GM18867 (cell line): ENCODE measurements at regions not wholly inside any gene's neighbourhood (a gene's known extent, or its start where the extent isn't known, plus 50 kb on each side); places are given as distances from the start of the nearest gene placed in this dataset.

ENCODE experiments used
- ATAC-seq: cut with Tn5 transposase; IDR thresholded peaks from one replicate; pipeline ENCODE4 v1.9.1; 2021; ENCODE audit warnings: mild to moderate bottlenecking, moderate library complexity; ENCODE audit not compliant: unreplicated experiment

DNA sequence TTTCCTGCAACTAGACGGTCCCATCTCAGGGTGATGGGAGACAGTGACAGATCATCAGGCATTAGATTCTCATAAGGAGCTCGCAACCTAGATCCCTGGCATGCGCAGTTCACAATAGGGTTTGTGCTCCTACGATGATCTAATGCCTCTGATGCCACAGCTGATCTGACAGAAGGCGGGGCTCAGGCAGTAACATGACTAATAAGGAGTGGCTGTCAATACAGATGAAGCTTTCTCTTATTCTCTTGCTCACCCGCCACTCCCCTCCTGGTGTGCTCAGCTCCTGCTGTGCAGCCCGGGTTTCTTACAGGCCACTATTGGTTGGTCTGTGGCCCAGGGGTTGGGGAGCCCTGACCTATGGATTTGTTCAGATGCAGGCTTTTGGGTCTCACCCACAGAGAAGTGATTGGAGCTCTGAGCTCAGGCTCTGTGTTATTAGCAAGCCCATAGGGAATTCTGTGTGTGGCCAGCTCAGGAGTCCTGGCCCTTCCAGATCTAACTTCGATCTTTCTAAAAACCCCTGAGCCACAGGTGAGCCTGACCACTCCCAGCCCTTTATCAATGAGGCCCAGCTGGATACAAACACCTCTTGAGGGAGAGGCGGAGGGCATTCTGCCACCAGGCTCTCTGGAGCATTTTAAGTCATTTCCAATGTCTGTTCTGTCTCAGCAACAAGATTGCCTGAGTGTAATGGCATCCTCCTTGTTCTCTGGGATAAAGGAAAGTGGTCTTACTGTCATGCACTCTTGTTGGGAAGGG is 351.8 kb downstream of the BUD13 start:
- ATAC-seq: no peak

DNA sequence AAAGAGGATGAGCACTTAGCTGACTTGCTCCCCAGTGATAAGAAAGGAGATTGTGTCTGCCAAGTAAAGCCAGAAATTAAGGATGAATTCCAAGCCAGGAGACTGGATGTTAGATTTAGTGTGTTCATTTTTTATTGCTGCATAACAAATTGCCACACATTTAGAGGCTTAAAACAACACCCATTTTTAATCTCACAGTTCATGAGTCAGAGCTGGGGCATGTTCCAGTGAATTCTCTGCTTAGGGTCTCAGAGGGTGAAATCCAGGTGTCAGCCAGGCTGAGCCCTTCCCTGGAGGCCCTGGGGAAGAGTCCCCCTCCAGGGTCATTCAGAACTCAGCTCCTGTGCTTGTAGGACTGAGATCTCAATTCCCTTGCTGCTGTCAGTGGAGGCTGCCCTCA is 352.8 kb downstream of the BUD13 start:
- no peak for ATAC-seq

DNA sequence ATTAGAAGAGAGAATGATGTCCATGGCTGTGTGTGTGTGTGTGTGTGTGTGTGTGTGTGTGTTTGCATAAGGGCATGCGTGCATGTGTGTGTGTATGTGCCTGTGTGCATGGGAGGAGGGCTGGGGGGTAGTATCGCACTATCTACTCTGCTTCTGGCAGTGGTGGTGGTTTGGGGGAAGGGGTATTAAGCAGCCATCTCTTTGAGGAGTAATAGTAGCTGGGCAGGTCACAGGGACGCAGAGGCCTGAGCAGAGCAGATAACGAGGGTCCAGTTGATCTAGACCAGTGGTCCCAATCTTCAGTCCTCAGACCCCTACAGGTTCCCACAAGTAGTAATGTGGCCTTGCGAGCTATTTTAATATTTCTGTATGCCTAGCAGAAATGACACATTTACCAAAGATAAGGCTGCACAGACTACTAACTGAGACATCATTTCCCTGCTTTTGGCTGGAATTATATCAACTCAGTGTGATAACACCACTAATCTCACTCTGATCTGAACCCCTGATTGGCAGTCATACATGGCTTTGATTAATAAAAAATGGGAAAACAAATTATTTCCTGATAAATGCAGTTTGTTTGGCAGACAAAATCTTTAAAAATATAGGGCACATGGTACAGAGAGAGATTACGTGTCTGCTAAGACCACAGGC is 354.3 kb downstream of the BUD13 start:
- ATAC-seq: no peak

DNA sequence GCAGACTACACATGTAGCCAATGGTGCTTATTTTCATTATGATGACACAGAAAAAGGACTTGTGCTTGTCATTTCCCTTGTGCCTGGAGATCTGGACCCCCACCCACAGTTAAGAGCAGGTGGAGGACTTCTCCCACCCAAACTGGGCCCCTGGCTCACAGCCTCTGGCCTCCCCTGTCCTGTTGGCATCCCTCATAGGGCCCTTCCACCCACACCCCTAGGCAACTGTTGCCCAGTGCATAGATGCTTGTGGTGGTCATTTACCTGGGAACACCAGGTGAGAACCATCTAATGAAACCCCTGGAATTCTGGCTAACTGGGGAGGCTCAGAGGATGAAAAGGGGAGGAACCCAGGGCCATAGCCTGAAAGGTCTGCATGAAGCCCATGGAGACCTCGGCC is 355.9 kb downstream of the BUD13 start:
- ATAC-seq: no peak

DNA sequence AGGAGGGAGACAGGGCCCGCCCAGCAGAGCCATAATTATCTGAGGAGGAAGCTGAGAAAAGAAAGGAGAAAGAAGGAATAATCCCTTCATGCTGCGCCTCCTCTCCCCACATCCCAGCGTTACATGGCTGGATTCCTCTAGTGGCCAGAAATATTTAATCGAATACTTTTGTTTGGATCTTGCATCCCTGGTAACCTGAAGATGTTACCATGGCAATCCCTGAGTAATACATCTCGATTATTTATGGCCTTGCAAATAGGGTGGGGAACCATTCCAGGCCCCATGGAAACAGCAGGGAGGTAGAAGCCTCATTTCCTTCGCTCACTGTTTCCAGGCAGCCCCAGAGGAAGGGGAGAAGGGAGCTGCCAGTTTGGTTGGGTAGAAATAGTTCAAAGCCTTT is 357.7 kb downstream of the BUD13 start:
- no peak for ATAC-seq

DNA sequence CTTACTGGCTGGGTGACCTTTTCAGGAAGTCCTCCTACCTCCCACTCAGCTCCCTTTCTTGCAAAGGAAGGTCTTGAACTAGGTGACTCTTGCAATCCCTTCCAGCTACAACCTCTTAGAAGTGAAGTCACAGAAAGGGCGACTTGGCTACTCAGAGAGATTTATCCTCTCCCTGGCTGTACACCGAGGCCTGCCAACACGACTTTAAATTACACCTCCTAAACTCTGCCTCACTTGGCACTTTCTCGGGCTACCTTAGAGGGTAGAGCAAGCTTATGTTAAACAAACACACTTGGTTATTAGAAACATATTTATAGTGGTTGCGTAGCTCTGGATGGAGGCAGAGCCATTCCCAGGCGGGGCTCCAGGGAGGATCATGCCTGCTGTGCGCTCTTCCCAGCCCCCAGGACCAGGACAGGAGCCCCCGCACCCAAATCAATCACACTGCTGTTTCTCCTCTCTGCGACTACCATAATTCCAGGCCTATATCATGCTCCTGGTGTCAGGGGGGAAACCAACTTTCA is 358.4 kb downstream of the BUD13 start:
- no peak for ATAC-seq

DNA sequence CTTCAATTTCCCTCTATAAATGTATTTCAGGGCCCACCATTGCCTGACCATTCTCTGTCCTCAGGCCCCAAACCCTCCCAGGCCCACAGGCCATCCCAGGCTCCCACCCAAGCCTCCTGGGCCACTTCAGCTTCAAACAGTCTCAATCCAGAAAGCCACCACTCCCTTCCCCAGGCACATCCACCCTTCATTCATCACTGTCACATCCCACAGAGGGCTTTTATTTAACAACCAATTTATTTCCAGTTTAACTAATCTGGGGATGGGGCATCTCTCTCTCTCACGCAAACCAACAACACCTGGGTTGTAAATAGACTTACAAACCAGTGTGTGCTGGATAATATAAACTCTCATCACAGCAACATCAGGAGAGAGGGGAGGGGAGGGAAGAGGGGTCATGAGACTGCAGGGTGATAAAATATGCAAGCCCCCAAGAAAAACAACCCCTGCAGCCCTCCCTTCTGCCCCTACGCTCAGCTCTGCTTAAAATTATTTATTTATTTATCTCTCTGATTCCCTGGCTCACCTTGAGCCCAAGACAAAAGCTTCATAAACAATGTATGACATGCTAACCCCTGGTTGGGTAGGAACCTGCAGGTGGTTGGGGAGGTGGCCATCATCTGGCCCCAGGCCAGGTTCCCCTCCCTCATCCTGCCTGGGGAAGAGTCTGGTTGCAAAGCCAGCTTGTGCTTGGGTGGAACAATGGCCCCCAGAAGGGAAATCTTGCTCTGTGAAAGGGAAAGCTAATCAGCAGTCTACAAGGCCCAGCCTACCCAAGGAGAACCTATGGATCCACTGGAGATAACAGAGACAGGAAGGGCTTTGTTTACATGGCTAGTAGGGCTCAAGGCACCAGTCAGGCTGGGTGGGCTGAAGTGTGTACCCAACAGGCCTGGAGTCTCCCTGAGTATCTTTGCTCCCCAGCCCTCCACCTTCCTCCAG is 359.2 kb downstream of the BUD13 start:
- ATAC-seq: no peak

DNA sequence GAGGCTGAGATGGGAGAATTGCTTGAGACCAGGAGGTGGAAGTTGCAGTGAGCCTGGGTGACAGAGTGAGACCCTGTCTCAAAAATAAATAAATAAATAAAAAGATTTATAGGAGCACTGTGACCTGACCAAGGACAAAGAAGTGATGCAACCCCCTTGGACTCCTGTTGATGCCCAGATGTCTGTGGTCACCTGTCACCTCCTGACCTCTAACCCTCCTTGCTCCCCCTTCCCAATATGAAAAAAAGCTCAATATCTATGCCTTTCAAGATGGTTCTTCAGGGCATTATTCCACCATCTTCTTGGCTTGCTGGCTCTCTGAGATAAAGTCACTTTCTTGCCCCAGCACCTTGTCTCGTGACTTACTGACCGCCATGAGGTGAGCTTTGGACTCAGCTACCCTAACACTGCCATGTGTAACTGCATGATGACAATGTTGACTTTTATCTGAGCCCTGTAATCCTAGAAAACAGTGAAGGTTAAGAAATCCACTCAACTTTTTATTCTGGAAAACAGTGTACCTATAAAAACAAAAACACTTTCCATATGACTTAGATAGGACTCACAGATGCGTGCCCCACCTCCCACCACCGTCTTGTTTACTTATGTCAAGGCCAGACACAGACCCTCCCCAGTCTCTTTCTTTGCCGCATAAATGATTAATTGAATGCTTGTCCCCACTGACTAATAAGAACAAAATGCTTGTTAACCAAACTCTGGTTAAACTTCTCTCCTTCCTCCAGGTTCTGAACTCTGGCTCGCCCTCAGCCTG is 360.5 kb downstream of the BUD13 start:
- no peak for ATAC-seq

DNA sequence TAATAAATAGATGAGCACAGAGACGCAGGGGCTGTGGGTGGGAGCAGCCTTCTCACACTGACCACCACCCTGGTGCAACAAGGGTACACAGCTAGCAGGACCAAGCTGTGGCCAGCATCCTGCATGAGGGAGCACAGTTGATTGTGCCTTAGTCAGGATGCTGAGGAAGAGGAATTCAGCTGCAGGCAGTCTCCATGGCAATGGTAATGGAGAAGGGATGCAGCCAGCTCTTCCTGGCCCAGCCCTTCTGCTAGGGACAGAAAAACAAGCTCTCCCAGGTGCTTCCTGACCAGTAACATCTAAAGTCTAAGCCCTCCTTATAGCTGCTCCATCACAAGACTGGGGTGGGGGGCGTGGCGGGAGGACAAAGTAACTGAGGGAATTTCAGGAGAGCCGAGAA is 363.5 kb downstream of the BUD13 start:
- no peak for ATAC-seq

DNA sequence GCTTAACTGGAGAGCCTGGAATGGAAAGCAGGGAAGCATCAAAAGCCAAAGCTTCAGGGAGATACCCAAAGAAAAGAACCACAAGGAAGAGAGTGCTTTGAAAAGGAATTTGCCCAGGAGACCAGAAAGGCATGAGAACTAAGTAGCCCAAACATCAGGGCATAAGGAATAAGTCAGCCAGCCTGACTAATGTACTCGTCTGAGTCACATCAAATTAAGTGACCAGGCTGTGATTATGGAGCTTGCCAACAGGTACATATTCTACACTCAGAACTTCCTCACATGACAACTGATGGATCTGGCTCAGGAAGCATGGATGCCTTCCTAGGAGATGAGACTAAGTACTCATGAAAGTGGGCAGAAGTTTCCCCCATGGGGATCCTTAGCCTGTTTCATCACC is 366.7 kb downstream of the BUD13 start:
- ATAC-seq: no peak

DNA sequence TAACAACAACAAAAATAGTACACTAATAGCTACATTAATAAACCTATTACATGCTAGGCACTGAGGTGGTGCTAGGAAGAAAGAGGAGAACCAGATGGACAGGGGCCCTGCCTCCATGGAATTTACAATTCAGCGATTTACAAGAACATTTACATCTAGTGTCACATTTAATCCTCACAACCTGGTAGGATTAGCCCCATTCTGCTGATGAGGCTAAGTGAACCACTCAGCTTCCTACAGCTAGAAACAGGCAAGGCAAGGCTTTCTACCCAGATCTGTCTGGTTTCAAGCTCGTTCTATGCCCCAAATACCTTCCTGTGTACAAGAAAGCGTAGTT is 368.4 kb downstream of the BUD13 start:
- ATAC-seq: no peak

DNA sequence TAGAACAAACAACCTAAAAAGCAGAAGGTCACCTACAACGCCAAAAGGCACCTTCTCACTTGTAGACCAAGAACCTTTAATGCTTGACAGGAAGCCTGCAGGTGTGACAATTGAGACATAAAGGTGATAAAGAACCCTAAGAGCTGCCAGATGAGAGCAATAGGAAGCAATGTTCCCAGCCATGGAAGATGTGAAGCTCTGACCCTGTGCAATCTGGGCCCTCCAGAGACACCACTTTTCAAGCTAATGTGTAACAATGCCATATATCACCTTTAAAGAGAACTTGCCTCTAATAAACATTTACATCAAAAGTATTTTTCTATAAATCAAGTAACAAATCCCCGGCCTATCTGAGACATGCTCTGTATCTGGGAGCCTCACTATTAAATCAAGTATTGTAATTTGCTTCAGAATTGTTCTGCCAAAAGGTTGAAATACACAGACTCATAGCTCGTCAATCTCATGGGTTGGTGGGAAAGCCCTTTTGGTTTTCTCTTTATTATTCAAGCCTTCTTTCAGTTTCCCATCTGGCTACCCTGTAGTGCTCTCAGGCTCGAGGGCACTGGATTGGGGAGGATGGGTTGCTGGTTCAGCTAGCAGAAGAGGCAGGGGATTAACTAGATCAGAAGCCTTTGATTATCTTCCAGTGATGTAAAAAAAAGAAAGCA is 368.9 kb downstream of the BUD13 start:
- no peak for ATAC-seq

DNA sequence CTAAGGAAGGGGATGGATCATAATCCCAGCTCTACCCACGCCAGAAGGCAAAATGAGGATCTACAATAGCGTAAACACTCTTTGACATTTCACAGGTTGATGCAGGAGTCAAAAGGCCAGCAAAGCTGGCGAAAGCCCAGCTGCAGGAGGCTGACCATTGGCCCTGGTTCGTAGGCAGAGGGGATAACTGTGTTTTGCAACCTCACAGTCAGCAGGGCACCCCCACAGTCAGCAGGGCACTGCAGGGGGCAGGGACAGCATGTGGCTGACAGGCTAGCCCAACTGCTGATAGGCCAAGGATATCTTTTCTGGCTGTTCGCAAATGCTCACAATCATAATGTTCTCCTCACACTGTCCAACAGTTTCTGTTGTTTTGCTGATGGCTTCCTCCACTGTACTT is 372.7 kb downstream of the BUD13 start:
- no peak for ATAC-seq

DNA sequence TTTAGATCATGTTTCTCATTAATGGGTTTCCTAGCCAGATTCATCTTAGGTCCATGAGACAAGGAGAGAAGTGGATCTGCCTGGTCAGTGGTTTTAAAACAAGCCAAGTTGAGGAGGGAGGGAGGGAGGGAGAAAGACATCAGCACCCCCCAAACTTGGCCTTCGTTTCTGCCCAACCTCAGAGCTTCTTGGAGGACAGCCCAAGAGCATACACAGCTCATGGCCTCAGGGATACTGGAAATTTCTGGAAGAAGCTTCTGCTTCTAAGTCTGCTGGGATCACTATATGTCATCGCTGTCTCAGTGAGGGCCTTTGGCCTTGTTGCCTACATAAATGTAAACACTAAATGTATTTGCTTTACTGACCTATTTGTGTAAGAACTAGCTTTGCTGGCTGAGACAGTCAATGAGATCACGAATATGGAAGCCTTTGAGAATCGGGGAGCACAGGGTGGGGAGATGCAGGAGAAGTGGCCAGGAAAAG is 375.1 kb downstream of the BUD13 start:
- ATAC-seq: no peak

DNA sequence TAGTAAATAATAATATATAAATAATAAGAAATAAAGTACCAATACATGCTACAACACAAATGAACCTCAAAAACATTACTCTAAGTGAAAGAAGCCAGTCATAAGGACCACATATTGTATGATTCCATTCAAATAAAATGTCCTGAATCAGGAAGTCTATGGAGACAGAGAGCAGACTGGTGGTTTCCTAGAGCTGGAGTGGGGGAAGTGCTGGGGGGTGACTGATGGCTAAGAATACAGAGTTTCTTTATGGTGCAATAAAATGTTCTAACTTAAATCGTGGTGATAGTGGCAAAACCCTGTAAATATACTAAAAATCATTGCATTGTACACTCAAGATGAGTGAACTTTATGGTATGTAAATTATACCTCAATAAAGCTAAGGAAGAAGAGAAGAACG is 376.5 kb downstream of the BUD13 start:
- ATAC-seq: no peak

DNA sequence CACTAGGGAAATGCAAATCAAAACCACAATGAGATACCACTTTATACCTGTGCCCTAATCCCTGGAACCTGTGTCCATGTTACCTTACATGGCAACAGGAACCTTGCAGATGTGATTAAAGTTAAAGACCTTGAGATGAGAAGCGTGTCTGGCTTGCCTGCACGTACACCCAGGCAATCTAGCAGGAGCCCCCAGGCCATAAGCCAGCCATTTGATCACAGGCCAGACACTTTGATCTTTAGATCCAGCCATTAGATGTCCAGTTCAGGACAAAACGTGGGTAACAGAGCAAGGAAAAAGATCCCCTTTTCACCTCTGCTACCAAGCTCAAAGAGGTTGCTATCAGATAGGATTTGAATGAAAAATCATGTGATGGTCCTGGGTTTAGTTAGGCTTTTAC is 378.8 kb downstream of the BUD13 start:
- ATAC-seq: no peak

DNA sequence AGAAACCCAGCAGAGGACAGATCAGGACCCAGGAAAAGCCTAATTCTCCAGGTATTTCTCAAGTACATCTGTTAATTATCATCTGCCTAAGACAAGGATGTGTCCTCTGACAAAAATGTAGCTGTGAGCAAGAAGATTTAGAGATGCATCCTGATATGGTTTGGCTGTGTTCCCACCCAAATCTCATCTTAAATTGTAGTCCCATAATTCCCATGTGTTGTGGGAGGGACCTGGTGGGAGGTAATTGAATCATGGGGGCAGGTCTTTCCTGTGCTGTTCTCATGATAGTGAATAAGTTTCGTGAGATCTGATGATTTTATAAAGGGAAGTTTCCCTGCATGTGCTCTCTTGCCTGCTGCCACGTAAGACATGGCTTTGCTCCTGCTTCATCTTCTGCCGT is 381.8 kb downstream of the BUD13 start:
- ATAC-seq: no peak

DNA sequence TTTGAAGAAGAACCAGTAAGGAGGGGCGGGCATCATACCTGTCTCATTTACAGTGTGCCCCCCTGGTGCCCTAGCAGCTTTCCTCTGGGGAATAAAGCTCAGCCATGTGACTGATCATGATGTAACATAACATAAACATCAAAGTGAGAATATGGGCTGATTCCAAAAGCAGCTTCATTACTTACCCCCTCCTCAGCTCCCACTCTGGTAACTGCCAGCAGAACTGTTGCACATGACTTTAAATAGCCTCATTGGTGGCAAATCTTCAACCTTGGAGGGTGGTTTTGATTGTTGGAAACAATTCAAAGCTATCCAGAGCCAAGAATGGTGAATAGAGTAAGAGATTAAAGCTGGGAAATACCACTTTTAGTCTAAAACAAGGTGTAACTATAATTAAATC is 384.6 kb downstream of the BUD13 start:
- no peak for ATAC-seq

DNA sequence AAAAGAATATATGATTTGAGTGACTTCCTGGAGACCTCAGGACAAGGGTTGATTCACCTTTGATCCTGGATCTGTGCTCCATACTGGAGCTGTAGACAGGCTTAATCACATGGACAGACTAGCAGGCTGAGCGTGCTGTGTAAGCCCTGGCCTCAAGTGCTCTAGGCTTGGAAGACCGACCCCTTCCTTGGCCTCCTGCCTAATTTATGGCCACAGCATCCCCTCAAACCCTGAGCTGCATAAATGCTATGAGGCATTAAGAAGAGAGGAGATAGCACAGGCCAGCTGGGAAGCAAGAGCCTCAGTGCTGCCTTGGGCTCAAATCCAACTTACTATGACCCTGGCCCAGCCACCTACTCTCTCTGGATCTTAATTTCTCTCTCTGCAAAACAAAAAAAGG is 385.1 kb downstream of the BUD13 start:
- no peak for ATAC-seq

DNA sequence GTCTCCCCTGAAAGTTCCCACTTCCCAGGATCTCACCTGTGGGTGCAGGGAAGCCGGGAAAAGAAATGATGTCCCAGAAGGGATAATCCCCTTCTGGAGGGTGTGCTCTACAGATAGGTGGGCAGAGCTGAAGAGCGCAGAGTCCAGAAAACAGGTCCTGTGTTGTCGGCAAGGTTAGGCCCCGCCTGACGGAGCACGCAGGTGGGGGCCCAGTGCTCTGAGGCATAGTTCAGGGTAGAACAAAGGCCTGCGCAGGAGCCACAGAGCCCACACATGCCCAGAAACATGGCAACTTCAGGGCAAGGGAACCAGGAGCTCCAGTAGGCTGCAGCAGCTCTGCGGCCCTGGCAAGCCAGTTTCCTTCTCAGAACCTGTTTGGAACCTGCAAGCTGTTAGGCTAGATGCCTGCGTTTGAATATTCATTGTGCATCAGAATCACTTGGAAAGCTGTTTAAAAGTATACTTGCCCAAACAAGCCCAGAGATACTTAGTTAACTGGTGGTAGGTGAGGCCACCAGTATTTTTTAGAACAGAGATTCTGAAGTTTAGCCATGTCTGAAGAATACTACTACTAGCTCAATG is 386.6 kb downstream of the BUD13 start:
- no peak for ATAC-seq
